ENCODE measurements at regions not wholly inside any gene's neighbourhood (a gene's known extent, or its start where the extent isn't known, plus 50 kb on each side); places are given as distances from the start of the nearest gene placed in this dataset.

- TF ChIP-seq CTCF (IDR thresholded peaks at IDR 0.05) (no peak), POLR2AphosphoS5 (IDR thresholded peaks at IDR 0.05; ENCODE audit: low read depth, low read length) (no peak), SIN3A (IDR thresholded peaks at IDR 0.05; ENCODE audit: borderline replicate concordance, insufficient read depth, low read depth, low read length) (no peak)
Observed at GRCh38 chr12:74794522-74794921, 256.9 kb downstream of the ATXN7L3B start.
